ENCODE measurements at regions not wholly inside any gene's neighbourhood (a gene's known extent, or its start where the extent isn't known, plus 50 kb on each side); places are given as distances from the start of the nearest gene placed in this dataset.

GRCh38 chr13:37211487-37211886 is 106.0 kb upstream of the CSNK1A1L start:
- H3K4me1 Mint-ChIP-seq (ENCODE audit: low read depth) = no peaks in the 10 kb centered on the region
- H3K4me3 Mint-ChIP-seq (ENCODE audit: low read depth) = no peak overlapping the region
- TF ChIP-seq, protein P1, sequence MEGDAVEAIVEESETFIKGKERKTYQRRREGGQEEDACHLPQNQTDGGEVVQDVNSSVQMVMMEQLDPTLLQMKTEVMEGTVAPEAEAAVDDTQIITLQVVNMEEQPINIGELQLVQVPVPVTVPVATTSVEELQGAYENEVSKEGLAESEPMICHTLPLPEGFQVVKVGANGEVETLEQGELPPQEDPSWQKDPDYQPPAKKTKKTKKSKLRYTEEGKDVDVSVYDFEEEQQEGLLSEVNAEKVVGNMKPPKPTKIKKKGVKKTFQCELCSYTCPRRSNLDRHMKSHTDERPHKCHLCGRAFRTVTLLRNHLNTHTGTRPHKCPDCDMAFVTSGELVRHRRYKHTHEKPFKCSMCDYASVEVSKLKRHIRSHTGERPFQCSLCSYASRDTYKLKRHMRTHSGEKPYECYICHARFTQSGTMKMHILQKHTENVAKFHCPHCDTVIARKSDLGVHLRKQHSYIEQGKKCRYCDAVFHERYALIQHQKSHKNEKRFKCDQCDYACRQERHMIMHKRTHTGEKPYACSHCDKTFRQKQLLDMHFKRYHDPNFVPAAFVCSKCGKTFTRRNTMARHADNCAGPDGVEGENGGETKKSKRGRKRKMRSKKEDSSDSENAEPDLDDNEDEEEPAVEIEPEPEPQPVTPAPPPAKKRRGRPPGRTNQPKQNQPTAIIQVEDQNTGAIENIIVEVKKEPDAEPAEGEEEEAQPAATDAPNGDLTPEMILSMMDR (IDR thresholded peaks at IDR 0.05; ENCODE audit: unreplicated experiment) = no peak
- no peak for DNase-seq (ENCODE audit: low spot score, unreplicated experiment)
- no peak overlapping the region for H3K27ac Mint-ChIP-seq
- no peaks in the 10 kb centered on the region for H3K27me3 Mint-ChIP-seq
- H3K36me3 Mint-ChIP-seq (ENCODE audit: insufficient read depth) = no peaks in the 10 kb centered on the region
- H3K9me3 Mint-ChIP-seq (ENCODE audit: low read depth) = no peaks in the 10 kb centered on the region

DNA sequence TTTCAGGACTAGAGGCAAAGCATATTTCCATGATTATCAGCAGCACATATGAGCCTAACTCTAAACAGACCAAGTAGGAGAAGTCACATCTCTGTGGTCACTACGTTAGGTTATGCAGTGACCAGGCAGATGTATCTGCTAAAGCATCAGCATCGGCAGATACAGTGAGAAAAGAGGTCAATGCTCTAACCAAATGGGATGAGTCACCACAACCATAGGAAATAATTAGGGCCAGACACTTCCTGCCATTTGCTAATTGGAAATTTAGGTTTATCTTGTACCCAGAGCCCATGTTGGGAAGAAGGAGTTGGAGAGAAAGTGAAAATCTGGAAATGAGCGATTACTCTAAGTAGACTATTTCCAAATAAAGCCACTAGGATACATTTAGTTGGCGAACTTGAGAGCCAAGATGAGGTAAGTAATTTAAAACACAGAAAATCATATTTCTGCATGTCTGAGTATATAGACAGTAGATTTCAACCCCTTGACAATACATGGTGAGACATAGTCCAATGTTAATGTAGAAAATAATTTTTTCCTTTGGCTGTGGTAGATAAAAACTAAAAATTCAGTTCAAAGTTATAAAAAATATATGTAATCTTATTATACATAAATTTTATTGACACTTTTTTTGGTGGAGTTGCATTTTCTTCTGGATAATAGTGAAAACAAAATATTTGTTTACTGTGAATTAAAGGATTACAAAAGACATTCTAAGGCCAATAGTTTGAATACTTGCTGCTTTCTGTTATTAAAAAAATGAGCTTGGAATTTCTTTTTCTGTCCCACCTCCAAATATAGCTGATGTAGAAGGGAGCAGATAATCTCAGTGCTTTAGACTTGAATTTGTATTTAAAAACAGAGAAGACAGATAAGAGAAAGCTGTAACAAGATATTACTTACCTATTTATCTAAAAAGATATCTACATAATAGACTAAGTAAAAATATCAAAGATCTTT is 104.4 kb upstream of the CSNK1A1L start:
- no peaks in the 10 kb centered on the region for H3K4me1 Mint-ChIP-seq (ENCODE audit: low read depth)
- no peaks in the 10 kb centered on the region for H3K36me3 Mint-ChIP-seq (ENCODE audit: insufficient read depth)
- no peaks in the 10 kb centered on the region for H3K27me3 Mint-ChIP-seq
- H3K9me3 Mint-ChIP-seq (ENCODE audit: low read depth) = no peaks in the 10 kb centered on the region
- TF ChIP-seq, protein P1 (IDR thresholded peaks at IDR 0.05; ENCODE audit: unreplicated experiment) = no peak
- DNase-seq (ENCODE audit: low spot score, unreplicated experiment) = no peak
- H3K27ac Mint-ChIP-seq = no peak overlapping the region
- H3K4me3 Mint-ChIP-seq (ENCODE audit: low read depth) = no peak overlapping the region

GRCh38 chr13:37207691-37208451 is 102.4 kb upstream of the CSNK1A1L start:
- Mint-ChIP-seq H3K36me3 (ENCODE audit: insufficient read depth) (no peaks in the 10 kb centered on the region), H3K9me3 (ENCODE audit: low read depth) (no peaks in the 10 kb centered on the region)

DNA sequence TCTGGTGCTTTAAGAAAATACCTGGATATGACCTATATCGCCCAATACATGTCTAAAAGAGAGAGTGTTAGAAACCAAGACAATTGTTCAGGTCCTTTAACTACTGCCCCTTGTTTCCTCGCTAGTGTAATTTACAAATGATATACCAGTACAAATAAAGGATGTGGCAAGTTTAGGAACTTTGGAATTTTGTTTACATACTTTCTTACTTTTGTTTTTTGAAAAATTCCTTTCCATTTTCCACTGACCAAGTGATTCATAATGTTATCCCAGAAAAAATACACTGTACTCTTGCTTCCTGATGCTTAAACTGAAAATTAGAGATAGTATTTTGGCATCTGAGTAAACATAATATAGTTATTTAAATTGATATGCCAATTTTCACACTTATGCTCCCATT is 96.8 kb upstream of the CSNK1A1L start:
- no peak overlapping the region for H3K4me3 Mint-ChIP-seq (ENCODE audit: low read depth)
- peaks cover 3% of the 10 kb centered on the region for H3K4me1 Mint-ChIP-seq (ENCODE audit: low read depth)
- TF ChIP-seq, protein P1 (IDR thresholded peaks at IDR 0.05; ENCODE audit: unreplicated experiment) = no peak
- no peak for DNase-seq (ENCODE audit: low spot score, unreplicated experiment)
- H3K27me3 Mint-ChIP-seq = no peaks in the 10 kb centered on the region
- H3K9me3 Mint-ChIP-seq (ENCODE audit: low read depth) = no peaks in the 10 kb centered on the region
- H3K36me3 Mint-ChIP-seq (ENCODE audit: insufficient read depth) = no peaks in the 10 kb centered on the region
- no peak overlapping the region for H3K27ac Mint-ChIP-seq

More at GRCh38 chr13:37207691-37208451, 102.4 kb upstream of the CSNK1A1L start:
- DNase-seq (ENCODE audit: low spot score, unreplicated experiment) = no peak
- no peak overlapping the region for H3K27ac Mint-ChIP-seq
- TF ChIP-seq, protein P1 (IDR thresholded peaks at IDR 0.05; ENCODE audit: unreplicated experiment) = no peak
- H3K4me3 Mint-ChIP-seq (ENCODE audit: low read depth) = no peak overlapping the region
- H3K27me3 Mint-ChIP-seq = no peaks in the 10 kb centered on the region
- no peaks in the 10 kb centered on the region for H3K4me1 Mint-ChIP-seq (ENCODE audit: low read depth)

GRCh38 chr13:37201081-37201480 is 95.6 kb upstream of the CSNK1A1L start:
- TF ChIP-seq, protein P1 (IDR thresholded peaks at IDR 0.05; ENCODE audit: unreplicated experiment) = no peak

More at GRCh38 chr13:37201081-37201480, 95.6 kb upstream of the CSNK1A1L start:
- H3K4me1 Mint-ChIP-seq (ENCODE audit: low read depth) = peaks cover 3% of the 10 kb centered on the region
- no peaks in the 10 kb centered on the region for H3K9me3 Mint-ChIP-seq (ENCODE audit: low read depth)
- H3K4me3 Mint-ChIP-seq (ENCODE audit: low read depth) = no peak overlapping the region
- H3K36me3 Mint-ChIP-seq (ENCODE audit: insufficient read depth) = no peaks in the 10 kb centered on the region
- no peak for DNase-seq (ENCODE audit: low spot score, unreplicated experiment)
- no peak overlapping the region for H3K27ac Mint-ChIP-seq
- H3K27me3 Mint-ChIP-seq = no peaks in the 10 kb centered on the region
